Esophagus squamous epithelium (tissue), 4 donors: ENCODE measurements at regions not wholly inside any gene's neighbourhood (a gene's known extent, or its start where the extent isn't known, plus 50 kb on each side); places are given as distances from the start of the nearest gene placed in this dataset.

Experiments used
- CTCF ChIP-seq, 6 experiments: fragments of 450-650 bp in 4 of 6; fragments of 200-600 bp in 2 of 6; sonication (generic) in 2 of 6; IDR thresholded peaks; one replicate each; pipeline ENCODE4 v1.5.1; 2016 to 2019; ENCODE audit warnings: antibody characterized with exemption in 6 of 6, mild to moderate bottlenecking in 4 of 6, moderate library complexity in 4 of 6
- POLR2A ChIP-seq, 4 donors: fragments of 450-650 bp; IDR thresholded peaks; one replicate each; pipeline ENCODE4 v1.6.1; 2017; ENCODE audit warnings: antibody characterized with exemption in 4 of 4, mild to moderate bottlenecking in 4 of 4, moderate library complexity in 3 of 4

- TF ChIP-seq CTCF (IDR thresholded peaks at IDR 0.05): no peak
- no peak for TF ChIP-seq POLR2A (IDR thresholded peaks at IDR 0.05)
Measured at GRCh38 chr18:30917651-30918050, 124.9 kb downstream of the DSC3 start.
